H9 (cell line): ENCODE measurements at regions not wholly inside any gene's neighbourhood (a gene's known extent, or its start where the extent isn't known, plus 50 kb on each side); places are given as distances from the start of the nearest gene placed in this dataset.

Experiments
- DNase-seq: peaks from one replicate; pipeline ENCODE4 v3.0.0-alpha.2; 2017
- H2AFZ ChIP-seq: one replicate; pipeline ENCODE4 v1.6.1; 2013; ENCODE audit warnings: mild to moderate bottlenecking, low read length, control low read depth, moderate library complexity
- H2AK5ac ChIP-seq: 2 replicates; pipeline ENCODE4 v1.6.1; 2013; ENCODE audit warnings: low read length, control low read depth, mixed read lengths; ENCODE audit not compliant: insufficient read length
- H2BK120ac ChIP-seq: one replicate; pipeline ENCODE4 v1.6.1; 2013; ENCODE audit warnings: low read depth, mild to moderate bottlenecking, low read length, control low read depth, inconsistent platforms; ENCODE audit not compliant: poor library complexity, severe bottlenecking
- H2BK12ac ChIP-seq: 2 replicates; pipeline ENCODE4 v1.6.1; 2013; ENCODE audit warnings: low read length, control low read depth, mixed read lengths, low read depth; ENCODE audit not compliant: insufficient read length
- H2BK15ac ChIP-seq: 2 replicates; pipeline ENCODE4 v1.6.1; 2013; ENCODE audit warnings: low read depth, low read length, control low read depth
- H2BK20ac ChIP-seq: one replicate; pipeline ENCODE4 v1.6.1; 2013; ENCODE audit warnings: low read depth, mild to moderate bottlenecking, low read length, control low read depth, inconsistent platforms; ENCODE audit not compliant: poor library complexity, severe bottlenecking
- H2BK5ac ChIP-seq: 2 replicates; pipeline ENCODE4 v1.6.1; 2013; ENCODE audit warnings: low read length, control low read depth, mixed read lengths; ENCODE audit not compliant: insufficient read length
- H3K14ac ChIP-seq: 2 replicates; pipeline ENCODE4 v1.6.1; 2013; ENCODE audit warnings: low read length, control low read depth; ENCODE audit not compliant: insufficient read depth
- H3K18ac ChIP-seq: 2 replicates; pipeline ENCODE4 v1.6.1; 2013; ENCODE audit warnings: low read depth, mild to moderate bottlenecking, mixed read lengths, low read length, control low read depth; ENCODE audit not compliant: insufficient read length
- H3K23ac ChIP-seq: 2 replicates; pipeline ENCODE4 v1.6.1; 2013; ENCODE audit warnings: low read length, control low read depth, mixed read lengths, low read depth; ENCODE audit not compliant: insufficient read length
- H3K23me2 ChIP-seq: 2 replicates; pipeline ENCODE4 v1.6.1; 2013; ENCODE audit warnings: low read depth, mild to moderate bottlenecking, mixed read lengths, low read length, control low read depth; ENCODE audit not compliant: insufficient read length, poor library complexity, severe bottlenecking
- H3K27ac ChIP-seq: 2 replicates; pipeline ENCODE4 v1.5.1; 2013; ENCODE audit warnings: low read length, control low read depth, mixed read lengths, low read depth; ENCODE audit not compliant: insufficient read length
- H3K27me3 ChIP-seq: 2 replicates; pipeline ENCODE4 v1.6.1; 2013; ENCODE audit warnings: low read length, control low read depth, inconsistent platforms; ENCODE audit not compliant: insufficient read depth
- H3K4ac ChIP-seq: 2 replicates; pipeline ENCODE4 v1.6.1; 2013; ENCODE audit warnings: low read depth, mild to moderate bottlenecking, control low read depth, inconsistent platforms, low read length, moderate library complexity
- H3K4me1 ChIP-seq: 2 replicates; pipeline ENCODE4 v1.6.1; 2013; ENCODE audit warnings: low read length, control low read depth, inconsistent platforms; ENCODE audit not compliant: insufficient read depth
- H3K4me2 ChIP-seq: 2 replicates; pipeline ENCODE4 v1.6.1; 2013; ENCODE audit warnings: low read length, control low read depth, mixed read lengths; ENCODE audit not compliant: insufficient read length, insufficient read depth
- H3K56ac ChIP-seq: 2 replicates; pipeline ENCODE4 v1.6.1; 2013; ENCODE audit warnings: low read depth, mild to moderate bottlenecking, mixed read lengths, low read length, control low read depth; ENCODE audit not compliant: insufficient read length
- H3K79me1 ChIP-seq: 2 replicates; pipeline ENCODE4 v1.6.1; 2013; ENCODE audit warnings: low read depth, mild to moderate bottlenecking, moderate library complexity, low read length, control low read depth, inconsistent platforms; ENCODE audit not compliant: insufficient read depth, poor library complexity, severe bottlenecking
- H3K79me2 ChIP-seq: 2 replicates; pipeline ENCODE4 v1.6.1; 2013; ENCODE audit warnings: low read length, control low read depth, inconsistent platforms; ENCODE audit not compliant: insufficient read depth
- H3K9ac ChIP-seq: 2 replicates; pipeline ENCODE4 v1.6.1; 2013; ENCODE audit warnings: low read length, control low read depth, mixed read lengths; ENCODE audit not compliant: insufficient read length; ENCODE audit errors: extremely low read depth
- H3K9me3 ChIP-seq: one replicate; pipeline ENCODE4 v1.6.1; 2013; ENCODE audit warnings: low read depth, low read length, inconsistent platforms; ENCODE audit not compliant: control insufficient read depth
- H3T11ph ChIP-seq: one replicate; pipeline ENCODE4 v1.6.1; 2013; ENCODE audit warnings: mild to moderate bottlenecking, low read length, control low read depth, inconsistent platforms
- H4K20me1 ChIP-seq: one replicate; pipeline ENCODE4 v1.6.1; 2013; ENCODE audit not compliant: control insufficient read depth, insufficient read length, insufficient read depth
- H4K5ac ChIP-seq: 2 replicates; pipeline ENCODE4 v1.6.1; 2013; ENCODE audit warnings: low read depth, mild to moderate bottlenecking, mixed read lengths, low read length, control low read depth; ENCODE audit not compliant: insufficient read length
- H4K8ac ChIP-seq: replicated peaks from 2 replicates; pipeline ENCODE4 v1.6.1; 2013; ENCODE audit warnings: low read length, control low read depth, mixed read lengths, low read depth; ENCODE audit not compliant: insufficient read length
- H4K91ac ChIP-seq: 2 replicates; pipeline ENCODE4 v1.6.1; 2013; ENCODE audit warnings: low read depth, mild to moderate bottlenecking, moderate library complexity, mixed read lengths, low read length, control low read depth; ENCODE audit not compliant: insufficient read length
- H3K27ac Mint-ChIP-seq, 3 experiments: 2 replicates in 2 of 3; 3 replicates in 1 of 3; pipeline ENCODE4 v1.8.0; 2020 to 2021; ENCODE audit warnings: mixed read lengths in 3 of 3, mild to moderate bottlenecking in 1 of 3, moderate library complexity in 1 of 3
- H3K27me3 Mint-ChIP-seq: 2 replicates; pipeline ENCODE4 v1.8.0; 2021; ENCODE audit warnings: low read depth, mild to moderate bottlenecking, moderate library complexity, mixed read lengths
- H3K36me3 Mint-ChIP-seq, 3 experiments: 2 replicates in 2 of 3; 3 replicates in 1 of 3; pipeline ENCODE4 v1.8.0; 2020 to 2021; ENCODE audit warnings: low read depth in 3 of 3, mixed read lengths in 3 of 3; ENCODE audit not compliant: insufficient read depth in 1 of 3
- H3K4me1 Mint-ChIP-seq, 2 experiments: 2 replicates each; pipeline ENCODE4 v1.8.0; 2020; ENCODE audit warnings: mixed read lengths in 2 of 2
- H3K4me3 Mint-ChIP-seq, 2 experiments: 2 replicates in 1 of 2; 3 replicates in 1 of 2; pipeline ENCODE4 v1.8.0; 2020 to 2021; ENCODE audit warnings: mild to moderate bottlenecking in 2 of 2, mixed read lengths in 2 of 2, moderate library complexity in 1 of 2
- H3K9me3 Mint-ChIP-seq, 2 experiments: 2 replicates in 1 of 2; 3 replicates in 1 of 2; pipeline ENCODE4 v1.8.0; 2020; ENCODE audit warnings: mild to moderate bottlenecking in 2 of 2, mixed read lengths in 2 of 2, moderate library complexity in 1 of 2
- WGBS: extraction: QIAGEN DNeasy Blood & Tissue Kit; methylation state at CpG from one replicate; pipeline ENCODE4 v1.1.7; 2013; ENCODE audit warnings: missing lambda C conversion rate, low lambda C conversion rate, mixed read lengths; ENCODE audit not compliant: insufficient read length; ENCODE audit errors: extremely low coverage; 5-methylcytosine and 5-hydroxymethylcytosine counted together
- TF ChIP-seq, protein P1 (sequence below): fragments of 200-600 bp; sonication (generic); conservative IDR thresholded peaks from 3 replicates; pipeline ENCODE4 v1.8.0; 2021; ENCODE audit warnings: antibody characterized with exemption, mild to moderate bottlenecking

DNA sequence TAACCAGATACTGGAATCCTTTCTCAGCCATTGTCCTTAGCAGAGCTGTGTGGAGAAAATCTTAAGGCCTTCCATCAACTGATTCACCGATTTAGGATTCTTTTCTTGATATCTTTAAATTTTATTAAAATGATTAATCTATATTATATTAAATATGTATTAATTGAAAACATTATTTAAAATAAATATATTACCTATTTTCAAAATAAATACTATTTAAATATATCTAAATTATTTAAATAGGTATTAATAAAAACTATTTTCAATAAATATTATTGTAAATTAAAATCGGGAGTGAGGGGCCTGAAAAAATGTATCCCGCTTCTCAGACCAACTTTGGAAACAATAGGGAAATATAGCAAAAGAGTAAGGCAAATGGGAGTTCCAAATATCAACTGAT is 94.0 kb upstream of the HPF1 start:
- Histone ChIP-seq H4K20me1 (no peaks in the 10 kb centered on the region), H3K79me2 (no peaks in the 10 kb centered on the region), H3K79me1 (no peaks in the 10 kb centered on the region), H2BK5ac (no peak overlapping the region), H2BK15ac (no peak overlapping the region), H2AFZ (no peak overlapping the region), H2BK12ac (no peak overlapping the region), H4K8ac (no peak overlapping the region), H3K27ac (no peak overlapping the region), H3K23me2 (no peaks in the 10 kb centered on the region), H2BK120ac (no peak overlapping the region), H4K91ac (no peak overlapping the region), H3K4me2 (no peak overlapping the region), H2AK5ac (no peak overlapping the region), H3K23ac (no peak overlapping the region), H3K56ac (no peak overlapping the region), H3K4ac (no peak overlapping the region), H3T11ph (no peak overlapping the region), H2BK20ac (no peak overlapping the region), H3K14ac (no peak overlapping the region), H3K18ac (no peak overlapping the region), H3K9me3 (no peaks in the 10 kb centered on the region), H3K27me3 (no peaks in the 10 kb centered on the region), H4K5ac (no peak overlapping the region), H3K4me1 (no peaks in the 10 kb centered on the region), H3K9ac (no peak overlapping the region)
- no peak for DNase-seq
- Mint-ChIP-seq H3K36me3 (peaks cover 0 to 7% (median 0%) of the 10 kb centered on the region in 3 experiments; a peak in 3 of 7 replicates), H3K4me3 (no peak overlapping the region), H3K27ac (no peak overlapping the region), H3K27me3 (no peaks in the 10 kb centered on the region; the same call in 1 of the 2 replicates), H3K9me3 (peaks cover 6 to 8% of the 10 kb centered on the region in 2 experiments), H3K4me1 (peaks cover 5 to 7% of the 10 kb centered on the region in 2 experiments)
- WGBS = no CpG with 5 or more reads among the region's 3 CpGs
- TF ChIP-seq, protein P1, sequence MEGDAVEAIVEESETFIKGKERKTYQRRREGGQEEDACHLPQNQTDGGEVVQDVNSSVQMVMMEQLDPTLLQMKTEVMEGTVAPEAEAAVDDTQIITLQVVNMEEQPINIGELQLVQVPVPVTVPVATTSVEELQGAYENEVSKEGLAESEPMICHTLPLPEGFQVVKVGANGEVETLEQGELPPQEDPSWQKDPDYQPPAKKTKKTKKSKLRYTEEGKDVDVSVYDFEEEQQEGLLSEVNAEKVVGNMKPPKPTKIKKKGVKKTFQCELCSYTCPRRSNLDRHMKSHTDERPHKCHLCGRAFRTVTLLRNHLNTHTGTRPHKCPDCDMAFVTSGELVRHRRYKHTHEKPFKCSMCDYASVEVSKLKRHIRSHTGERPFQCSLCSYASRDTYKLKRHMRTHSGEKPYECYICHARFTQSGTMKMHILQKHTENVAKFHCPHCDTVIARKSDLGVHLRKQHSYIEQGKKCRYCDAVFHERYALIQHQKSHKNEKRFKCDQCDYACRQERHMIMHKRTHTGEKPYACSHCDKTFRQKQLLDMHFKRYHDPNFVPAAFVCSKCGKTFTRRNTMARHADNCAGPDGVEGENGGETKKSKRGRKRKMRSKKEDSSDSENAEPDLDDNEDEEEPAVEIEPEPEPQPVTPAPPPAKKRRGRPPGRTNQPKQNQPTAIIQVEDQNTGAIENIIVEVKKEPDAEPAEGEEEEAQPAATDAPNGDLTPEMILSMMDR = no peak
